Stimulated activated CD4-positive, alpha-beta T cell treated with anti-CD3 and anti-CD28 coated beads, Interleukin-2, amount 100 ng/mL, for 24 hours (primary cell): ENCODE measurements at regions not wholly inside any gene's neighbourhood (a gene's known extent, or its start where the extent isn't known, plus 50 kb on each side); places are given as distances from the start of the nearest gene placed in this dataset.
"Not testable (repeated sequence)": the region's sequence is repeated elsewhere in the genome, so short reads cannot be mapped to it uniquely, and the experiment has no call there.

Source experiments
- DNase-seq, 2 donors: peaks; one replicate each; pipeline ENCODE4 v3.0.0-alpha.2; 2020

DNA sequence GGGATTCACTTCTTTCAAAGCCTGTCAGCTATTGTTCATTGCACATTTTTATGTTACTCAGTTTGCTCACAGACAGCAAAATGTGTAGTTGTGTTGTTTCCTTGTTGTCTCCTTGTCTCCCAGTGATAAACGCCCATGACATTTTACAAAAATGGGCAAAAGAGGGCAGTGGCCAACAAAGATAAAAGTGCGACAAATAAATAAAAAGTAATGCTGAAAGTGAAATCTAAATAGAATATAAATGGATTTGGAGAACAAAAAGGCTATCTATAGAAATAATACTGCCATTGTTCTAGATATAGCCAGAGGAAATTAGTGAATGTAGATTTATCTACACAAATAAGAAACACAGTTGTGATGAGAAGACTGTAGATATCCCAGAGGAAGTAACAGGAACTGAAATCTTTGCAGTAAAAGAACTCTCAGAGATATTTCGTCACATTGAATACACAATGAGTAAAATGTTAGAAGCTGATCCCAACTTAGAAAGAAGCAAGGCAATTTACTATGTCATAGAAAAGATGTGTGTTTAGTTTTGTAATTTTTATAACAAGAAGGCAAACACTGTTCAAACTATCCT is 1186.2 kb upstream of the FAM98A start:
- no peak for DNase-seq

DNA sequence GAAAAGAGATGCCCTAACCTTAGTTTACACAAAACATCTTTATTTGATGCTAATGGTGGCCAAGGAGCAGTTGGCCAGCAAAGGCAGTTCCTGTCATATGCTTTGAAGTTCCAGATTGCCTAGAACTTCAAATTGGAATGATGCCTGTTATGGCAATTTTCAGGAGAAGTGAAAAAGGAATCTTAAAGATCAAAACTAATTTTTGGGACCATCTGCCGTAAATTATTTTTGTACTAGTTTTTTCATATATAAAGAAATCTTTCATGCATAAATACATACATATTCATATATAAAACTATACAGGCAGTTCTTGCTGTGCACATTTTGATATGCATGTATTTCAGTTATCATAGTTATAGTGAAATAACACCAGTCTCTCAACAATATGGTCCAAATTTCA is 1185.6 kb upstream of the FAM98A start:
- no peak for DNase-seq

DNA sequence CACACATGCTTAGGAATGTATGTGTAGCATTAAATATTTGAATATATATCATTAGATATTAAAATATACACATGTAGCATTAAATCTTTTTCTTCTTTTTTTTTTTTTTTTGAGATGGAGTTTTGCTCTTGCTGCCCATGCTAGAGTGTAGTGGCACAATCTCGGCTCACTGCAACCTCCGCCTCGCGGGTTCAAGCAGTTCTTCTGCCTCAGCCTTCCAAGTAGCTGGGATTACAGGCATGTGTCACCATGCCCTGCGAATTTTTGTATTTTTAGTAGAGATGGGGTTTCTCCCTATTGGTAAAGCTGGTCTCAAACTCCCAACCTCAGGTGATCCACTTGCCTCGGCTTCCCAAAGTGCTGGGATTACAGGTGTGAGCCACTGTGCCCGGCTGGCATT is 1151.6 kb upstream of the FAM98A start:
- not testable (repeated sequence) for DNase-seq

- no peak for DNase-seq
Observed at GRCh38 chr2:34747643-34748042, 1148.5 kb upstream of the FAM98A start.

GRCh38 chr2:34738691-34739090 is 1139.6 kb upstream of the FAM98A start:
- DNase-seq: no peak

DNA sequence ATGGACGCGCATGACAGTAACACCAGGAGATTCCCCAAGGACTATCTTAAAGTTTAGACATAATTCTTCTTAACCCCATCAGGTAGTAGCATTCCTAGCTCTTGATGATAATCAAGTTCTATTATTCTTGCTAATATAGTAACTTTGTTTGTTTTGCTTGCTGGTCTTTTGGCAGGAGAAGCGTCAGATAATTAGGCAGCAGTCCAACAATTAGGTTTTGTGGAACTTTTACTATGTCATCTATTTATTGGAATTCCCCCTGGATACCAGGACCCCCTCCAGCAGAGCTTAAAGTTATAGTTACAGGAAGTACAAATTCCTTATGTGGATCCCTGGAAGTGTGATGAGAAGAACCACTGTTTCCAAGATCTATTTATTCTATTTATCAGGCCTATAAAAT is 1138.0 kb upstream of the FAM98A start:
- DNase-seq: no peak

- DNase-seq: no peak
Observed at GRCh38 chr2:34736482-34736881, 1137.4 kb upstream of the FAM98A start.

GRCh38 chr2:34734662-34735061 is 1135.6 kb upstream of the FAM98A start:
- no peak for DNase-seq

DNA sequence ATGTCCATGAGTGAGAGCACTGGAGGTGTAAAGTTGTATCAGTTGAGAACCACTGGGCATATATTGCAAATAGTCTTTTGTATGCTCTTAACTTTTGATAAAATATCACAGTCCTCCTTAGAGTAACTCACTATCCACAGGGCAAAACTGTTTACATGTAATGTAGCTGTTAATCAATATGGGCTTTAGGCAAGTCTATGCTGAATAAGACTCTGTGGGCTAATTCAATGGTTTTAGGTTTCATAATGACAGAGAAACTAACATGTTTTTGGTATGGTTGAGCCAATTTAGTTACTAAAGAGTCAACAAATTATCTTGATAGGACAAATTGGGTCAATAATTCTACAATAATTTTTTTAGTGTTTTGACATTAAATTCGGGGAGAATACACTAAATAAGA is 1134.9 kb upstream of the FAM98A start:
- no peak for DNase-seq

DNA sequence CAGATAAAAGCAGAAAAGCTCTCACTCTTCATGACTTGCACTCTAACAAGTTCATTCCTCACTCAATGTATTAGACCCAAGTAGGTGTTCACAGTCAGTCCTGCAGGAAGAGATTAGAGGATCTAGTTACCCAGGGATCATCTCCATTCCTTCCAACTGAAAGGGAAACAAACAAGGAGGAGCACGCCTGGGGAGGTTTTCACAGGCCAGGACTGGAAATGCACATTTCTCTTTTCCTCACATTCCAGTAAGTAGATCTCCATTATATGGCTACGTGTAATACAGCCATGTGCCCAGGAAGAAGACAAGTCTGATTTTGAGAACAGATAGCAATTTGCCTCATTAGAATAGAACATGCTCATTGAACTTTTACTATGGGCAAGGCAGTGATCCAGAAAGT is 1132.2 kb upstream of the FAM98A start:
- DNase-seq: no peak

- no peak for DNase-seq
Observed at GRCh38 chr2:34729845-34730244, 1130.7 kb upstream of the FAM98A start.

DNA sequence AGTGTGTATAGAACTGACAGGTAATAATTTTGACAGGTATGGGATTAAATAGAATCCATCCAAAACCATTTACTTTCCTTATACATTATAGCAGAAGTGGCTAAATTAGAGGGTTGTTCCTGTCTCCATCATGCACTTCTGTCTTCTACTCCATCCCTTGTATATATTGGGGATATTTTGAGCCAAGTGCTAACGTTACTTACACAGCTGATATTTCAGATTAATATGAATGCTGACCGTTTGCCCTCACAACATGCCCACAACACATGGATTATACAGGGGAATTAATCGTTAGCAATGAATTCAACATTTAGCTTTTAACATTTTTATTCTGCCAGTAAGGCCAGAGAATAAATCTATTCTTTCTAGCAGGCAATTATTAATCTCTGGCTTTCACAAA is 1125.0 kb upstream of the FAM98A start:
- no peak for DNase-seq

DNA sequence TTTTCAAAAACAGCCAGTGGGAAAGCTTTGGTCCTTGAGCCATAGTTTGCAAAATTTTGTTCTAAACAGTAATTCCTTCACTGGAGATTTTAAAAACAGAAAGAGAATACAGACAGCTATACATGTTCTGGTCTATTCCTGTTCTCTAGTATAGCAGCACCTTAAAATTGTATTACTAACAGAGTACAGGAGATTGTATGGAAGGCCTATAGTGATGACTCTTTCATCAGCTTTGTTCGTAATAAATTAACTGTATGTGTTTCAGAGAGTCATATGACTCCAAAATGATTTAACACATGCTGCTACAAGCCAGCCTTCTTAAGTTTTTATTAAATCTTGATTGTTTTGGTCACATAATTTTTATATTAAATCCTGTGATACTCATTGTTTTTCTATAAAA is 1124.6 kb upstream of the FAM98A start:
- DNase-seq: no peak

- no peak for DNase-seq
Observed at GRCh38 chr2:34719206-34719605, 1120.1 kb upstream of the FAM98A start.

DNA sequence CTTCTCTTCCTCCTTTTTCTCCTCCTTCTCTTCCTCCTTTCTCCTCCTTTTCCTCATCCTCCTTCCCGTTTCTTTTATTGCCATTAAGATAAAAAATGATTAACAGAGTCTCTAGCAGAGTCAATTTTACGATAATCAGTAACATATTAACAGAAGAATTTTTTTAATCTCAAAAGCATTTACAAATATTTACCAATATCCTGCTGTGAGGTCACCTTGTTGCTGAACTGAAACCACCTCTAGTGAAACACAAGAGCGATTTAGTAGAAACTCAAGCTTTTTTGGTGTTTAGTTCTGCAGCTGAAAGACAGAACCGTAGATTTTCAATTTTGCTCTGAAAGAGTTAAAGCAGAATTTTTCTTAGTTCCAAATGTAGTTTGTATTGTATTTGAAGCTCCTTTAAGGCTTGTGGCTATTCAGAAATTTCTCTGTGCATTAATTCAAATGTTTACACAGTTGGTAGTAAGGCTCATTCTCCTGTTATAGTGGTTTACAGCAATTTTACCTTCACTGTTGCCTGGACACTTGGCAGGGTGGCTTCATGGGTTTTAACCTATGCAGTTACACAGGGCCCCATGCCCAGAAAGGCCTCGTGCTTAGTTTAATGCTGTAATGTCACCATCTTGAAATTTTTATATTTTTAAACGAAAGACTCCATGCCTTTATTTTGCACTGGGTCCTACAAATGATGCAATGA is 1106.6 kb upstream of the FAM98A start:
- no peak for DNase-seq

GRCh38 chr2:34703292-34703691 is 1104.2 kb upstream of the FAM98A start:
- DNase-seq: no peak

DNA sequence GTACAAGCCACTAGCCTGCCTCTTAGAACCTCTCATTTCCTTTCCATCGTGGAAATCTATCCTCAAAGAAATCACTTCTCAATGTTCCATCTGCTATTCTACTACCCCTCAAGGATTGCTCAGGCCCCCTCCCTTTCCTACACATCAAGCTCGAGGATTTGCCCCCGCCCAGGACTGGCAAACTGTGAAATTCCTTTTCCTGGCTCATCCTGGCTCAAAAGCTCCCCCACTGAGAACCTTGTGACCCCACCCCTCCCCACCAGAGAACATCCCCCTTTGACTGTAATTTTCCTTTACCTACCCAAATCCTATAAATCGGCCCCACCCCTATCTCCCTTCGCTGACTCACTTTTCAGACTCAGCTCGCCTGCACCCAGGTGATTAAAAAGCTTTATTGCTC is 1103.3 kb upstream of the FAM98A start:
- DNase-seq: not testable (repeated sequence)

DNA sequence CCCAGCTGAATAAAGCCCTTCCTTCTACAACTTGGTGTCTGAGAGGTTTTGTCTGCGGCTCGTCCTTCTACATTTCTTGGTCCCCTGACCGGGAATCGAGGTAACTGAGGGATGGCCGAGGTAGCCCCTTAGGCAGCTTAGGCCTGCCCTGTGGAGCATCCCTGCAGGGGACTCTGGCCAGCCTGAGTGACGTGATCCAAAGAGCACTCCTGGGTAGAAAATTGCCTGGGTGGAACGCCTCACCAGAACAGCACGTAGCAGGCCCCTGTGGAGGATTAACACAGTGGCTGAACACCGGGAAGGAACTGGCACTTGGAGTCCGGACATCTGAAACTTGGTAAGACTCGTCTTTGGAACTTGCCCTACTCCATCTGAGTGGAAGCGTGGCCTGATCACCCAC is 1078.5 kb upstream of the FAM98A start:
- DNase-seq: not testable (repeated sequence)

GRCh38 chr2:34677119-34677531 is 1078.0 kb upstream of the FAM98A start:
- not testable (repeated sequence) for DNase-seq

DNA sequence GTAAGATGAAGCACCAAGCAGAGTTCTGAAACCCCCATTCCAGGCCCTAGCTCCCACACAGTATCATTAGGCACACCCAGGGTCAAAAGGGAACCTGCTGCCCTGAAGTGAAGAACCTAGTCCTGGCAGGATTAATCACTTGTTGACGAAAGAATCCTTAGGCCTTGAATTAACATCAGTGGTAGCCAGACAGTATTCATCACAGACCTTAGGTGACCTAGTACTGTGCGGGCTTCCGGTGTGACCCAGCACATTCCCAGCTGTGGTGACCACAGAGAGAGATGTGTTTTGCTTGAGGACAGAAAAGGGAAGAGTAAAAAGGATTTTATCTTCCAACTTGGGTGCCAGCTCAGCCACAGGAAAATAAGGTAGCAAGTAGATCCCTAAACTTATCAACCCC is 1071.4 kb upstream of the FAM98A start:
- DNase-seq: no peak

- DNase-seq: no peak
Observed at GRCh38 chr2:34666821-34667220, 1067.7 kb upstream of the FAM98A start.

DNA sequence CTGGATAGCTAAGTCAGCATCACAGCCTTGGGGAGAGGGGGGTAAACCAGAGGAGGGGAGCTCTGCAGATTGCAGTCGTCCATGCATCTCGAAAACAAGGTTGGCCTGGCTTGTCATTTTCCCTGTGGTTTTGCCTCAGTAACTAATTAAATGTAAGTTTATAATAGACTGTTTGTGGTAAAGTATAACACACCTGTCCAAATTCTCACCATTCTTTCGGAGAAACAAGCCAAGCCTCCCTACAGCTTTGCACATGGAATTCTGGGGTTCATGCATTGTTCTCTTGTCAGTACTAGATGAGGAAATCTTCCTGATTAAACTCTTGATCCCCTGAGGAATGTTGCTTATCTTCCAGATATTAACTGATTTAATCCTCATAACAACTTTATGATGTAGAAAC is 1065.2 kb upstream of the FAM98A start:
- no peak for DNase-seq

DNA sequence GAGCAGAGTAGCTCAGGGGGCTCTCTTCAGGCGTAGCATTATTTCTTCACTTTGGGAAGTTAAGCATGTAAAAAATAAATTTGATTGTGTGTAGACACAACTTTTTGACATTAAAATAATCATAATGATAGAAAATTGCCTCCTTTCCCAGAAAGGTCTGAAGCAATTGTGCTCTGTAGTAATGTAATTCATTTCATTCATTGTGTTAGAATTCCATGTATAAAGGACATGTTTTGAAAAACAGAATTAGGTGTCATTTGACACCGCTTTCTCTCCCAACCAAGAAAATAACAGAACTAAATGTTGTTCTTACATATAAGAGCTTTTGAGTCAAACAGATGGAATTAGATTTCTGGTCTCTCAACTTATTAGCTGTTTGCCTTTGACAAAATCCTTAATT is 1064.2 kb upstream of the FAM98A start:
- no peak for DNase-seq

DNA sequence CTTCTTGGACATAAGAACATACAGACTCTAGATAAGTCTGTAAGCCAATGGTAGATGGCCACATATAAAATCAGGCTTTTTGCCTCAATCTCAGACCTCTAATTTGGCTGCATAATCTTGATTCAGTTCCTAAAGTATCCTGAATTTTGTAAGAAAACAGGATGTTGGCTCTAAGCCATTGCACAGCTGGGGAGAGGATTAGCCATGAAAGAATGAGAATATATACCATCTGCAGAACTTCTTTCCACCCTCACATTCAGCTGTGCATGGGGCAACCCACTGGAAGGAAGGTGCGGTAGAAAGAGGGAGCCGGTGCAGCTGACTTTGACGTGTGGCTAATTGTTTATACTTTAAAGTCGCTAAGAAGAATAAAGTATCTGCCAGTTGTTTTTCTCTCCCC is 1061.6 kb upstream of the FAM98A start:
- DNase-seq: no peak

DNA sequence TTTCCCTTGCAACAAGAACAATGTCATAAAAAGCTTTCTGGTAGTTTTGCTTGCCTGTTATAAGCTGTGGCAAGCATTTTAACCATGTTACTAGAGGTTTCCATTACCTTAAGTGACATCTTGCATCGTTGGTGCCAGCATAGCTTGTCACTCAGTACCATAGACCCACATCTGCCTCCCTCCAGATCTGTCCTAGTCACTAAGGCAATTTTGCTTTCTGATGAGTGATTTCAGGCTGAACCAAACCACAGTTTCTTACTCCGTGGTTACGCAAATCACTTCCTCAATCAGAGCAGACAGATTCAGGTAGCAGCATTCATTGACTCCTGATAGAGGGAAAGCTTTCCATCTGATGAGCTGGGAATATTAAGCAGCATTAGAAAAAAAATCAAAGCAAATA is 1057.5 kb upstream of the FAM98A start:
- no peak for DNase-seq
